GM12878 (cell line): ENCODE measurements at regions not wholly inside any gene's neighbourhood (a gene's known extent, or its start where the extent isn't known, plus 50 kb on each side); places are given as distances from the start of the nearest gene placed in this dataset.

Source experiments
- BHLHE40 ChIP-seq, 2 experiments: fragments of 450-650 bp in 1 of 2; IDR thresholded peaks; 2 replicates each; pipeline ENCODE4 v1.6.1; 2011 to 2017; ENCODE audit warnings: low read depth in 2 of 2, borderline replicate concordance in 1 of 2, improper control_type of control experiment in 1 of 2, low read length in 1 of 2, mild to moderate bottlenecking in 1 of 2
- CTCF ChIP-seq, 3 experiments: IDR thresholded peaks in 2 of 3; conservative IDR thresholded peaks in 1 of 3; 2 replicates each; pipeline ENCODE4 v1.5.1; 2011; ENCODE audit warnings: low read depth in 3 of 3, low read length in 3 of 3, mild to moderate bottlenecking in 3 of 3, control low read depth in 2 of 3, moderate library complexity in 2 of 3, inconsistent platforms in 1 of 3, mixed read lengths in 1 of 3; ENCODE audit not compliant: control insufficient read depth in 2 of 3, insufficient read depth in 1 of 3; ENCODE audit errors: extremely low read depth in 1 of 3
- EZH2 ChIP-seq: IDR thresholded peaks from 2 replicates; pipeline ENCODE4 v1.6.1; 2012; ENCODE audit warnings: low read depth, mild to moderate bottlenecking, control low read depth, inconsistent platforms, low read length, borderline replicate concordance; ENCODE audit not compliant: control insufficient read depth
- HCFC1 ChIP-seq: fragments of 150-350 bp; IDR thresholded peaks from 2 replicates; pipeline ENCODE4 v1.6.1; 2014; ENCODE audit warnings: low read length
- PRDM15 ChIP-seq: fragments of 450-650 bp; formaldehyde crosslinking; IDR thresholded peaks from 2 replicates; pipeline ENCODE4 v1.4.0; 2020; ENCODE audit warnings: mild to moderate bottlenecking, moderate library complexity
- RCOR1 ChIP-seq: conservative IDR thresholded peaks from 2 replicates; pipeline ENCODE4 v1.6.1; 2012; ENCODE audit warnings: low read depth, low read length, improper control_type of control experiment
- SMAD1 ChIP-seq: fragments of 450-650 bp; IDR thresholded peaks from 2 replicates; pipeline ENCODE4 v1.6.1; 2018; ENCODE audit warnings: mild to moderate bottlenecking, low read depth; ENCODE audit not compliant: partially characterized antibody
- TAF1 ChIP-seq: IDR thresholded peaks from 2 replicates; pipeline ENCODE4 v1.6.1; 2011; ENCODE audit warnings: mild to moderate bottlenecking, low read depth, low read length, borderline replicate concordance

- TF ChIP-seq RCOR1, result no peak
- no peak for TF ChIP-seq PRDM15
- TF ChIP-seq CTCF (IDR thresholded peaks at IDR 0.05 in 2 of 3, conservative IDR thresholded peaks at IDR 0.05 in 1 of 3; ENCODE audit: control insufficient read depth in 2 of 3, extremely low read depth in 1 of 3, insufficient read depth in 1 of 3, low read depth in 3 of 3, low read length in 3 of 3), result no peak
- no peak for TF ChIP-seq BHLHE40 (IDR thresholded peaks at IDR 0.05; ENCODE audit: borderline replicate concordance in 1 of 2, low read depth in 2 of 2, low read length in 1 of 2)
- TF ChIP-seq TAF1, result no peak
- no peak for TF ChIP-seq HCFC1
- no peak for TF ChIP-seq EZH2
- TF ChIP-seq SMAD1, result no peak
Measured at GRCh38 chr21:35814858-35815619, 245.3 kb downstream of the SETD4 start.
